WTC11 (cell line): ENCODE measurements at regions not wholly inside any gene's neighbourhood (a gene's known extent, or its start where the extent isn't known, plus 50 kb on each side); places are given as distances from the start of the nearest gene placed in this dataset.

Source experiments
- CREB1 ChIP-seq: sonication (generic); formaldehyde crosslinking; IDR thresholded peaks from 2 replicates; pipeline ENCODE4 v1.8.0; 2023; ENCODE audit warnings: mild to moderate bottlenecking, missing genetic modification reagents
- FOXJ3 ChIP-seq: sonication (generic); formaldehyde crosslinking; IDR thresholded peaks from 2 replicates; pipeline ENCODE4 v1.9.0; 2021; ENCODE audit warnings: missing genetic modification reagents, mild to moderate bottlenecking, borderline replicate concordance
- NR2C2 ChIP-seq: sonication (generic); formaldehyde crosslinking; IDR thresholded peaks from 2 replicates; pipeline ENCODE4 v1.8.0; 2022; ENCODE audit warnings: mild to moderate bottlenecking, missing genetic modification reagents
- TF ChIP-seq, protein P1 (sequence below): fragments of 200-600 bp; IDR thresholded peaks from 2 replicates; pipeline ENCODE4 v1.8.0; 2022; ENCODE audit warnings: antibody characterized with exemption
- TF ChIP-seq, protein P2 (sequence below): sonication (generic); formaldehyde crosslinking; IDR thresholded peaks from 2 replicates; pipeline ENCODE4 v1.8.1; 2023; ENCODE audit warnings: mild to moderate bottlenecking, missing genetic modification reagents, borderline replicate concordance
- TF ChIP-seq, protein P3 (sequence below): sonication (generic); formaldehyde crosslinking; IDR thresholded peaks from 2 replicates; pipeline ENCODE4 v1.8.0; 2022; ENCODE audit warnings: mild to moderate bottlenecking, missing genetic modification reagents
- TF ChIP-seq, protein P4 (sequence below): sonication (generic); formaldehyde crosslinking; IDR thresholded peaks from 2 replicates; pipeline ENCODE4 v1.8.1; 2023; ENCODE audit warnings: mild to moderate bottlenecking, missing genetic modification reagents, moderate library complexity
- TF ChIP-seq, protein P5 (sequence below): sonication (generic); formaldehyde crosslinking; IDR thresholded peaks from 2 replicates; pipeline ENCODE4 v1.8.0; 2022; ENCODE audit warnings: mild to moderate bottlenecking, missing genetic modification reagents
- TF ChIP-seq, protein P6 (sequence below): sonication (generic); formaldehyde crosslinking; IDR thresholded peaks from 2 replicates; pipeline ENCODE4 v1.8.0; 2022; ENCODE audit warnings: mild to moderate bottlenecking, missing genetic modification reagents

DNA sequence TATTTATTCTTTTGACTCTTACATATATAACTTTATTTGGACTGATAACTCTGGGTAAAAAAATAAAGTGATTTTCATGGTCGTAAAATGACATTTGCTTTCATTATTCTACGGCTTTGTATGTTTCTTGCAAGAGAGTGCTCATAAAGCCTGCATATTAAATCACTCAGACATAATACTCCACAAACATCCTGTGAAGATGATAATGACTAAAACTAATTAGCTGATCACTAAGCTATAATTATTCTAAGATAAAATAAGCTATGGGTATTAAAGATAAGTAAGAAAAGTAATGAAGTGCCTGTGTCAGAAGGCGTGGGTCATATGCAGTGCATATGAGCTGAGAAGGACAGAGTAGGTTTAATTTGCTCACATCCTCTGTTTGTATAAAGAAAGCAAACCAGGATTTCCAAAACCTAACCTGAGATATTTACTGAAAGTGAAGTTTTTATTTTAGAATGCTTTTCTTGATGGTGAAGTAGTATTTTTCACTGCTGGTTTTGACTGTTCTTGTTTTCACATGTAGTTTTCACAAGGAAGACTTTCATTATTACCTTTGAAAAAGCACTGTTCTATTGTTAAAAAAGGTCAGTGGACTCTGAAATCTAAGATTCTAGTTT, 278.8 kb downstream of the AMY1C start:
- TF ChIP-seq FOXJ3 (CRISPR knock-in tag) = no peak
- TF ChIP-seq, protein P1, sequence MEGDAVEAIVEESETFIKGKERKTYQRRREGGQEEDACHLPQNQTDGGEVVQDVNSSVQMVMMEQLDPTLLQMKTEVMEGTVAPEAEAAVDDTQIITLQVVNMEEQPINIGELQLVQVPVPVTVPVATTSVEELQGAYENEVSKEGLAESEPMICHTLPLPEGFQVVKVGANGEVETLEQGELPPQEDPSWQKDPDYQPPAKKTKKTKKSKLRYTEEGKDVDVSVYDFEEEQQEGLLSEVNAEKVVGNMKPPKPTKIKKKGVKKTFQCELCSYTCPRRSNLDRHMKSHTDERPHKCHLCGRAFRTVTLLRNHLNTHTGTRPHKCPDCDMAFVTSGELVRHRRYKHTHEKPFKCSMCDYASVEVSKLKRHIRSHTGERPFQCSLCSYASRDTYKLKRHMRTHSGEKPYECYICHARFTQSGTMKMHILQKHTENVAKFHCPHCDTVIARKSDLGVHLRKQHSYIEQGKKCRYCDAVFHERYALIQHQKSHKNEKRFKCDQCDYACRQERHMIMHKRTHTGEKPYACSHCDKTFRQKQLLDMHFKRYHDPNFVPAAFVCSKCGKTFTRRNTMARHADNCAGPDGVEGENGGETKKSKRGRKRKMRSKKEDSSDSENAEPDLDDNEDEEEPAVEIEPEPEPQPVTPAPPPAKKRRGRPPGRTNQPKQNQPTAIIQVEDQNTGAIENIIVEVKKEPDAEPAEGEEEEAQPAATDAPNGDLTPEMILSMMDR = no peak
- TF ChIP-seq, protein P2, sequence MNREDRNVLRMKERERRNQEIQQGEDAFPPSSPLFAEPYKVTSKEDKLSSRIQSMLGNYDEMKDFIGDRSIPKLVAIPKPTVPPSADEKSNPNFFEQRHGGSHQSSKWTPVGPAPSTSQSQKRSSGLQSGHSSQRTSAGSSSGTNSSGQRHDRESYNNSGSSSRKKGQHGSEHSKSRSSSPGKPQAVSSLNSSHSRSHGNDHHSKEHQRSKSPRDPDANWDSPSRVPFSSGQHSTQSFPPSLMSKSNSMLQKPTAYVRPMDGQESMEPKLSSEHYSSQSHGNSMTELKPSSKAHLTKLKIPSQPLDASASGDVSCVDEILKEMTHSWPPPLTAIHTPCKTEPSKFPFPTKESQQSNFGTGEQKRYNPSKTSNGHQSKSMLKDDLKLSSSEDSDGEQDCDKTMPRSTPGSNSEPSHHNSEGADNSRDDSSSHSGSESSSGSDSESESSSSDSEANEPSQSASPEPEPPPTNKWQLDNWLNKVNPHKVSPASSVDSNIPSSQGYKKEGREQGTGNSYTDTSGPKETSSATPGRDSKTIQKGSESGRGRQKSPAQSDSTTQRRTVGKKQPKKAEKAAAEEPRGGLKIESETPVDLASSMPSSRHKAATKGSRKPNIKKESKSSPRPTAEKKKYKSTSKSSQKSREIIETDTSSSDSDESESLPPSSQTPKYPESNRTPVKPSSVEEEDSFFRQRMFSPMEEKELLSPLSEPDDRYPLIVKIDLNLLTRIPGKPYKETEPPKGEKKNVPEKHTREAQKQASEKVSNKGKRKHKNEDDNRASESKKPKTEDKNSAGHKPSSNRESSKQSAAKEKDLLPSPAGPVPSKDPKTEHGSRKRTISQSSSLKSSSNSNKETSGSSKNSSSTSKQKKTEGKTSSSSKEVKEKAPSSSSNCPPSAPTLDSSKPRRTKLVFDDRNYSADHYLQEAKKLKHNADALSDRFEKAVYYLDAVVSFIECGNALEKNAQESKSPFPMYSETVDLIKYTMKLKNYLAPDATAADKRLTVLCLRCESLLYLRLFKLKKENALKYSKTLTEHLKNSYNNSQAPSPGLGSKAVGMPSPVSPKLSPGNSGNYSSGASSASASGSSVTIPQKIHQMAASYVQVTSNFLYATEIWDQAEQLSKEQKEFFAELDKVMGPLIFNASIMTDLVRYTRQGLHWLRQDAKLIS (CRISPR knock-in tag) = no peak
- no peak for TF ChIP-seq CREB1
- TF ChIP-seq, protein P3, sequence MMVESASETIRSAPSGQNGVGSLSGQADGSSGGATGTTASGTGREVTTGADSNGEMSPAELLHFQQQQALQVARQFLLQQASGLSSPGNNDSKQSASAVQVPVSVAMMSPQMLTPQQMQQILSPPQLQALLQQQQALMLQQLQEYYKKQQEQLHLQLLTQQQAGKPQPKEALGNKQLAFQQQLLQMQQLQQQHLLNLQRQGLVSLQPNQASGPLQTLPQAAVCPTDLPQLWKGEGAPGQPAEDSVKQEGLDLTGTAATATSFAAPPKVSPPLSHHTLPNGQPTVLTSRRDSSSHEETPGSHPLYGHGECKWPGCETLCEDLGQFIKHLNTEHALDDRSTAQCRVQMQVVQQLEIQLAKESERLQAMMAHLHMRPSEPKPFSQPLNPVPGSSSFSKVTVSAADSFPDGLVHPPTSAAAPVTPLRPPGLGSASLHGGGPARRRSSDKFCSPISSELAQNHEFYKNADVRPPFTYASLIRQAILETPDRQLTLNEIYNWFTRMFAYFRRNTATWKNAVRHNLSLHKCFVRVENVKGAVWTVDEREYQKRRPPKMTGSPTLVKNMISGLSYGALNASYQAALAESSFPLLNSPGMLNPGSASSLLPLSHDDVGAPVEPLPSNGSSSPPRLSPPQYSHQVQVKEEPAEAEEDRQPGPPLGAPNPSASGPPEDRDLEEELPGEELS (CRISPR knock-in tag) = no peak
- TF ChIP-seq NR2C2 (CRISPR knock-in tag) = no peak
- TF ChIP-seq, protein P4, sequence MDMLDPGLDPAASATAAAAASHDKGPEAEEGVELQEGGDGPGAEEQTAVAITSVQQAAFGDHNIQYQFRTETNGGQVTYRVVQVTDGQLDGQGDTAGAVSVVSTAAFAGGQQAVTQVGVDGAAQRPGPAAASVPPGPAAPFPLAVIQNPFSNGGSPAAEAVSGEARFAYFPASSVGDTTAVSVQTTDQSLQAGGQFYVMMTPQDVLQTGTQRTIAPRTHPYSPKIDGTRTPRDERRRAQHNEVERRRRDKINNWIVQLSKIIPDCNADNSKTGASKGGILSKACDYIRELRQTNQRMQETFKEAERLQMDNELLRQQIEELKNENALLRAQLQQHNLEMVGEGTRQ (CRISPR knock-in tag) = no peak
- TF ChIP-seq, protein P5, sequence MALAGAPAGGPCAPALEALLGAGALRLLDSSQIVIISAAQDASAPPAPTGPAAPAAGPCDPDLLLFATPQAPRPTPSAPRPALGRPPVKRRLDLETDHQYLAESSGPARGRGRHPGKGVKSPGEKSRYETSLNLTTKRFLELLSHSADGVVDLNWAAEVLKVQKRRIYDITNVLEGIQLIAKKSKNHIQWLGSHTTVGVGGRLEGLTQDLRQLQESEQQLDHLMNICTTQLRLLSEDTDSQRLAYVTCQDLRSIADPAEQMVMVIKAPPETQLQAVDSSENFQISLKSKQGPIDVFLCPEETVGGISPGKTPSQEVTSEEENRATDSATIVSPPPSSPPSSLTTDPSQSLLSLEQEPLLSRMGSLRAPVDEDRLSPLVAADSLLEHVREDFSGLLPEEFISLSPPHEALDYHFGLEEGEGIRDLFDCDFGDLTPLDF (CRISPR knock-in tag) = no peak
- TF ChIP-seq, protein P6, sequence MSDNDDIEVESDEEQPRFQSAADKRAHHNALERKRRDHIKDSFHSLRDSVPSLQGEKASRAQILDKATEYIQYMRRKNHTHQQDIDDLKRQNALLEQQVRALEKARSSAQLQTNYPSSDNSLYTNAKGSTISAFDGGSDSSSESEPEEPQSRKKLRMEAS = no peak
